NCI-H748 treated with DMSO at 0.1 percent for 48 hours (cell line): ENCODE measurements at regions not wholly inside any gene's neighbourhood (a gene's known extent, or its start where the extent isn't known, plus 50 kb on each side); places are given as distances from the start of the nearest gene placed in this dataset.
"Not testable (repeated sequence)": the region's sequence is repeated elsewhere in the genome, so short reads cannot be mapped to it uniquely, and the experiment has no call there.

Experiments used
- DNase-seq: peaks from one replicate; lab custom pipeline; 2025; lab: John Stamatoyannopoulos, UW

DNA sequence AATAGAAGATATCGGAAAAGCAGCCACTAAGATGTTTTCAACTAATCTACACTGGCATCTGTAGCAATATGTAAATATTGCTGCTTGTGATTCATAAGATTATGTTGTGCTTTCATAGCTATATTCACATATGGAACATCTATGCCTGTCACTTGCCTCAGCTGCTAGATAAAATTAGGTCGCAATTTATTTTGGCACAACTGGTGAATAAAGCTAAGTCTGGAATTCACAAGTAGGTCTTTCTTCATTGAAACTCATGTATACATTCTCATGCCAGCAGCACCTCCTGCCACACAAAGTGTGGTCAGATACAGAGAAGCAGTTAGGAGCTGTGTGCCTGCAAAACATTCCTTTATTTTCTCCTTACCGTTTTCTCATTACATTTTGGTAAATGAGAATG, 543.3 kb upstream of the CHORDC1 start:
- no peak for DNase-seq

DNA sequence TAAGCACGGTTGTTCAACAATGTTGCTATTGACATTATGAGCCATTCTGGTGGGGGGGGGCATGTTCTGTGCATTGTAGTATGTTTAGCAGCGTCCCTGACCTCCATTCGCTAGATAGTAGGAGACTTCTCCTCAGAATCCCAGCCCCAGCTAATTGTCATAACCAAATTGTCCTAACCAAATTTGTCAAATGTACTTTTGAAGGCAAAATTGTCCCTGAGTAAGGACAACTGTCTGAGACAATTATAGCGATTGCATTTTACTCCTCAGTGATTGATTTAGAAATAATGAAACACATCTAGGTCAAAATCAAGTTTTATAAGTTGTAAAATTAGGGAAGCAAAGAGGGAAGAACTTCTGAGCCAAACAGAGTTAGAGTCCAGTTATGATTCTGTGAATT, 541.8 kb upstream of the CHORDC1 start:
- no peak for DNase-seq

DNA sequence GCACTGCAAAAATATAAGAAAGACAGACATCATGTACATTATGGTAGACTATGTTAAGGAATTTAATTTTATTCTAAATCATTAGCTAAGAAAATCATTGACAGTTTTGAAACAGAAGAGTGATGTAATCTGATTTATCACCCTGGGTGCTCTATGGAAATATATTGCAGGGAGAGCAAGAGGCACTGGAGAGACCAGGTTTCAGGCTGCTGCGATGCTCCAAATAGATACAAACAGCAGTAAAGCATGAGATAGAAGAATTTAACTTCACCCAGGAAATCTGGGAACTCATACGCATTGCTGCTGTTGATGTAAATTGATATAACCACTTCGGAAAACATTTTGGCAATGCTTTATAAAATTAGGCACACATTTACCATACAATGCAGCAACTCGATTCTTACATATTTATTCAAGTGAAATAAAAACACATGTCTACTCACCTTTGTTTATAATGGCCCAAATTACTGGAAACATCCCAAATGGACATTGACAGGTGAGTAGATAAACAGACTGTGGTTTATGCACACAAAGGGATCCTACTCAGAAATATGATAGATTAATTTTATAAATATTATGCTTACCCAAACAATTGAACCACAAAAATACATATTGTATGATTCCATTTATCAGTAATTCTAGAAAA, 535.1 kb upstream of the CHORDC1 start:
- DNase-seq: peak; percentile 39

DNA sequence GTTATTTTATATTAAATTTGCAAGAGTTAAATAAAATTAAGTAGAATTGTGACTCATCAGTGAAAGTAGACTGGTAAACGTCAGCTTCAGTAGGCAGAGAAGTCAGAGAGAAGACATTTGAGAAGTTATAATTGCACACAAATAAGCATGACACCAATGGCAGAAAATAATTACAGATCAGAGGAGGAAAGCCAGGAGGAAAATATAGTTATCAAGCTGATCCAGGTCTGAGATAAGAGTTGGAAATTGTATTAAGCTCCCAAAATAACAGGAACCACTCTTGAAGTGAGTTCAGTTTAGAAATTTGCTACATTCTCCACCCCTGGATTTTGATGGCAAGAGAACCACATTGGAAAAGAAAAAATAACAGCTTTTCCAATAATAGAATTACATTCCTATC, 533.8 kb upstream of the CHORDC1 start:
- DNase-seq: no peak

DNA sequence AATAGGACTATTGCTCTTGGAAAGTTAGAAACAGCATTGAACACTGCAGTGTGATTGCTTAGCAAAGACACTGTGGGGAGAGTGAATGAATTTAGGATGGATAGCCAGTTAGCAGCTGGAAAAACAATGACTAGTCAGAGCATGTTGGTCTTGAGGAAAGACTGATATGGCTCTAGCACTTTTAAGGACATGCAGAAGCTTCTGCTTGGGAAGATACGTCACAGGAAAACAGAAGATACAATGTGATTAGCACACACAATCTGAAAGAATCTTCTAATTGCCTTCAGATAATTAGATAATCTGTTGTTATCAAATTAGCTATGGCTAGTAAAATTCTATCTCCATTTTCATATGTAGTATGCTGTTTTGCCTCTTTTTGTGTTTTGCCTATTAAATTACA, 530.7 kb upstream of the CHORDC1 start:
- no peak for DNase-seq

DNA sequence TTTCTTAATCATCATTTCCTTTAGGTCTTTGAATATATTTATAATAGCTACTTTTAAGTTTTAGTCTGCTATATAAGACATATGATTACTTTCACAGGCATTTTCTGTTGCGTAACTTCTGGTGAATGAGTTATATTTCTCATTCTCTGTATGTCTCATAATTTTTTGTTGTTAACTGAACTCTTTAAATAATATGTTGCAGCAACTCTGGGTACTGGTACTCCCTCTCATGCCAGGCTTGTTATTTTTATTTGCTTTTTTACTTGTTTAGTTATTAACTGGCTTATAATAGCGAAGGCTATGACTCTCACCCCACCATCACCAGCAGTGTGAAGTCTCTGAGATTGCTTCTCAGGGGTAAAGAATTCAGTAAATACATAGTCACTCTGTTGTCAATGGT, 524.2 kb upstream of the CHORDC1 start:
- no peak for DNase-seq

DNA sequence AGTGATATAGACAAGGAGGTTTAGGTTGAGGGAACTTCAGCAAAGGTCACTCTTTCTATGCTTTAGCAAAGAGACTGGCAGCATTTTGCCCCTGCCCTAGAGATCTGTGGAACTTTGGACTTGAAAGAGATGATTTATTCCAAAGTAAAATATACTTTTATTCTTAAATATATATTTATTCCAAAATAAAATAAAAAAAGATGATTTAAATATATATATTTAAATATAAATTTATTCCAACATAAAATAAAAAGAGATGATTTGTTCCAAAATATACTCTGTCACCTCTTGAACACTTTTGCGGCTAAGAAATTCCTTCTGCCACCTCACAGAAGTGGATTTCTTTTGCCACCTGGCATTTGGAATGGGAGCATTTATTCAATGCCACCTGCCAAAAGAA, 521.3 kb upstream of the CHORDC1 start:
- DNase-seq: no peak

DNA sequence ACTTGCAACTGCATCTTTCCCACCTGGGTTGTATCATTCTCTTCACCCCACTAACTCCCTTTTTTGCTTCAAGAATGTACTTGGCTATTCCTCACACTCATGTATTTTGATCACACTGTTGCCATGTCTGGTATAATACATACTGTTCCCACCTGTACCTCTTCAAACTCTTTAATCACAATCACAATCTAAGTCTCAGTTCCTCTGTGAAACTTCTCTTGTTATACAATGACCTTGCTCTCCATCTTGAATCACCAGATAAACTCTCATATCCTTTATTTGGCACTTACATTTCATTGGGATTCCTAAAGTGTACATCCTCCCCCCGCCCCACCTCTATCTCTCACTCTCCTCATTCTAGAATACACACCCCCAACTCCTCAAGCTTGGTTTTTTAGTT, 516.0 kb upstream of the CHORDC1 start:
- no peak for DNase-seq

DNA sequence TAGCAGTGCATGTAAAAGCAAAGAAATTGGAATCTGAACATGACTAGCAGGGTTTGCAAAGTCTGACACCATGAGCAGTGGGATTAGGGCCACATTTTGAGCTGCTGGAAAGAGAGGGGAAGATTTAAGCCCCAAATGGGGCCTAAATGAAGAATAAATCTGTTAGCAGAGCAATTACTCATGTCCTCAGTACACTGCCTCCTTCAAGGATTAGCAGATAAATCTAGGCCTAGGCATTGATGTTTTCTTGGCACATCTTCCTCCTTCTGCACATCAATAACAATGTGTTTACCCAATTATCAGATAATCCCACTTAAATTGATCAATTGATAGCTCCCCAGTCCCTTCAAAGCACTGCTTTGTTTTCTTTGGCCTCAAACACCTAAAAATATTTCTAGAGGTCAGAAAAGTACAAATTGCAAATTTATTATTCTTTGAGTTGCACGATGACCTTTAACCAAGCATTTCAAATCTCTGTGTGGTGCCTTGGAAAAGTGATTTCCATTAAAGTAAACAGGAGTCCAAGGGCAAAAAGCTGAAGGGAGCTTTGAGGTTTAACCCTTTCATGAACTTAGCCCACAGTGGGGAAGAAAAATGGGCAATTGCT, 514.7 kb upstream of the CHORDC1 start:
- no peak for DNase-seq

DNA sequence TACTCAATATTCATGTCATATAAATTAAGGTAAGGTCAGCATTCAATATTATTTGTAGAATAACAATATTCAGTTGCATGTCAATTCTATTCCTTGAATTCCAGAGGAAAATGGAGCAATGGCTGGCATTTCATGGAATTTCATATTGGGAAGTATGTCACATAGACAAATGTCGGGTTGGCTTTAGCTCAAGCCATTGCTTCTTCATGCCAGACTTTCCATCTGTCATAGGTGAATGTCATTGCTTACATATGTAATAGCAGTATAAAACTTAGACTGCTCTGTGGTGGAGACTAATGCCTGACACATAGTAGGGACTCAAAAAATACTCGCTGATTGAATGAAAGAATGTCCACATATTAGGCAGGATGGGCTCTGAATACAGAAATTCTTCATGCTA, 509.6 kb upstream of the CHORDC1 start:
- no peak for DNase-seq

DNA sequence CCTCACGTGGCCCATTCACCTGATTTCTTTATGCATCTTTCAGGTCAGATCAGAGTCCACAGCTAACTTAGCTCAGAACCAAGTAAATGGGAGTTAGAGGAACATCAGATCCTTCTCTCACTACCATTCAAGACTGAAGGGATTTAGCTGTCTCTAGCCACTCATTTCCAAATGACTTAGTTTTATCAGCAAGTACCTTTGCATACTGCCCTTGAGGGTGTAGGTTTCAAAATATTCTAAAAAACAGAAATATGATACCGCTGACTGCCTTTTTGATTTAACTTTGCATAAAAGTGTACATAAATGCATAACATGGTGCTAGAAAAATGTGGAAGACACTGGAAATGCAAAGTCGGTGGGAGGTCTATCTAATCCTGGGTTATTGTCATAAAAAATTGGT, 500.6 kb upstream of the CHORDC1 start:
- no peak for DNase-seq

DNA sequence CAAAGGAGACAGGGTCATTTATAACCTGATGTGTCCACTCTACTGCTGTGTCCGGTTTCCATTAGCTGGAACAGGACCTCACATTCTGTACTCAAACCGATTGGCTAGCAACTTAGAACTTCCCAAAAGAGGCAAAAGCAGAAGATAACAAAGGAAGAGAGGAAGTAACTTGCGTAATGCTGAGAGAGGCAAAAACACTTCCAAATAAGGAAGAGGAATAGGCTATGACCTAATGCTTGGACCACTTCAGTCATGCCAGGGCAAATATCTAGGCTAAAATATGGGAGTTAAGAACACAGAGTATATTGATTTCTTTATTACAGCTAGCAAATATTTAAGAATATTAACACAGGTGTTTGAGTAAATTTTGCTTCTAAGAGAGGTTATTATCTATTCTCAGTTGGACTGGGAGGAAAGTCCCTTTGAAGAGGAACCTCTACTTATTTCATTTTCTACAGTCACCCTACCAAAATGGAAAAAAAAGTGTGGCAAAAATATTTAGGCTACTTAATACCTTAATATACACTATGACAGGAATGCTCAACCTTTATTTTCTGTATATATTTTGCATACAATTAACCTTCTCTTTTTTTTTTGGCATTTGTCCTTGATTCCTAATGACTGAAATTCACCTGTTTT, 499.8 kb upstream of the CHORDC1 start:
- DNase-seq: no peak

DNA sequence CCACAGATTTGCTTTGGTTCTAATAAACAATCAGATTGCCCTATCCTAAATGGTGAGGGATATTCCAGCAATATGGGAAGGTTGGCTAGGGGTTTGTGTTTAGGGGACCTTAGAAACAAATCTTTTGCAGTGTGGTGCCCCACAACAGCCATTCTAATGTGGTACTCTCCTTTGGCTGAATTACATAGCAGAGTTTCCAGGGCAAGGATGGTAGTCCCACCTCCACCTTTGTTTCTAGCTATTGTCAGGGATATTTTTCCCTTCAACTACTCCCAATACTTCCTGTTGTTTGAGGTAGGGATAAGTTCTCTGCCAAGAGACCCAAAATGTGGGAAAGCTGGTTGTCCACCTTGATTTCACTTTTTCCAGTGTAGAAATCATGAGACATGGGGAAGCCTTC, 494.7 kb upstream of the CHORDC1 start:
- no peak for DNase-seq

DNA sequence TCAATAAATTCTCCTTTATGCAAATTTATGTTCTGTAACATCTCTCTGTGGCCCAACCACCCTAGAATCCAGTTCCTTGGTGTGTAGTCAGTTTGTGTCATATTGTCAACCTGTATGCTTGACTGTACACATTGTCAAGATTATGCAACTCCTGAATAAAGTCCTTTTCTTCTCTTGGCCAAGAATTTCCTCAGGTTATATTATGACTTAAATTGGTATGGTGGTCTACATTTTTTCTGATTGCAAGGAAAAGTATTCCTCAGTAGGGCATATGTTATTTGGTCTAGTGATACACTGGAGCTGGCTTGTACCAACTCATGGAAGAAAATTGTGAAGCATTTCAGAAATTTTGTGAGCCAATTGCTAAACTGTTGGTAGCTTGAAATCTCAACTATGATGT, 482.8 kb upstream of the CHORDC1 start:
- DNase-seq: no peak

DNA sequence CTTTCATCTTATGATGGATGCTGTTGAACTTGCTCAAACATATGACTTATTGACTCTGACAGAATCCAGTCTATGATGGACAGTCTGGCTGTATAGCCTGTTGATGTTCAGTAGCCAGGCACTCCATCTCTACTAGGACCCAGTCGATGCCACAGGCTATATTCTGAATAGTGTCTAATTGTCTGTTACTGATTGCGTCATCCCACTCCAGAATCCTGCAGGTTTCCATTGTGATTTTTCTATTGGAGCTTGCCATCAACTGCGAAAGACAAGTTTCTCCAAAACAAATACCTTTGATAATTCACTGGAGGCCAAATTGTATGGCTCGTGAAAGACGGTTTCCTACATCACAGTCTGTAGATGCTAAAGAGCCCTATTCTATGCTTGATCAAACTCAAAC, 481.7 kb upstream of the CHORDC1 start:
- no peak for DNase-seq

DNA sequence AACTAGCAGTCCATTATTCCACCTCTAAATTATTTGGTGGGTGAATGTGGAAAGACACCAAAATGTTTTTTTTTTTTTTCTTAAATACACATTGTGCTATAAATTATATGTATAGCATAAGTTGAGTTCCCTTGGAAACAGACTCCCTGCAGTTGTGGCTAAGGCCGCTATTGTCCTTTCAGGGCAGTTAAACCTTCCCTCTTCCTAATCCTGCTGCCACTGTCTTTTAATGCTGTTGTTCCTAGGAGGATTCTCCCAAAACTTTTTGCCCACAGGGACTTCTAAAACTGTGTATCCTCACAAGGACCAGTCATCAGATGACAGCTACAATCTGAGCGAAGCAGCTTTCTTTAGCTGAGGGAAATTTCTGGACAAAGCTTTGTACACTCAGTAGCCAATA, 478.9 kb upstream of the CHORDC1 start:
- no peak for DNase-seq

DNA sequence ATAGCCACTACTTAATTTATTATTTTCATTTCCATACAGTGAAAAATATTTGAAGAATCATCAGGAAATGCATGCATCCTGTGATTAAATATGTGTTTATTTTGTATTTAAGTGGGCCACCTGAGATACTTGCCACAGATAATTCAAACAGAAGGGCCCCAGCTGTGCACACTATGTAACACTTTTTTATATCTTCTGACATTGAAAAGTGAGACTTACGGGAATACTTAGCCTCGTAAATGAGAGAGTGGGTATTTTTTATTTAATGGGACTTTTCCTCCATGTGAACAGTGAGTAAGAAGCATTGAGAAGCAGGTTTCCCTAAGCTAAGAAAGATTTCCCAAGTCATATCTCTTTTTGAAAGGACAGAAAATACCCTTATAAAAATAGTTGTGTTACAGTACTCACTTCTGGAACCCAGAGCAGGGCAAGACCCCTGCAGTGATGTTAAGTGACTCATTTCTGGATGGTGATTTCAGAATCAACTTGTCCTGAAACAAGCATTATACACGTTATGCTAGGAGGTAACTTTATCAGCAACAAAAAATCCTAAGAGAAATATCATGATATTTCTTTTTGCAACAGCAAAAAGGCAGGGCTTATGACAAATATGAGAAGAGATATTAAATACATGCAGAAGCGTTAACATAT, 478.1 kb upstream of the CHORDC1 start:
- peak; percentile 17 for DNase-seq

DNA sequence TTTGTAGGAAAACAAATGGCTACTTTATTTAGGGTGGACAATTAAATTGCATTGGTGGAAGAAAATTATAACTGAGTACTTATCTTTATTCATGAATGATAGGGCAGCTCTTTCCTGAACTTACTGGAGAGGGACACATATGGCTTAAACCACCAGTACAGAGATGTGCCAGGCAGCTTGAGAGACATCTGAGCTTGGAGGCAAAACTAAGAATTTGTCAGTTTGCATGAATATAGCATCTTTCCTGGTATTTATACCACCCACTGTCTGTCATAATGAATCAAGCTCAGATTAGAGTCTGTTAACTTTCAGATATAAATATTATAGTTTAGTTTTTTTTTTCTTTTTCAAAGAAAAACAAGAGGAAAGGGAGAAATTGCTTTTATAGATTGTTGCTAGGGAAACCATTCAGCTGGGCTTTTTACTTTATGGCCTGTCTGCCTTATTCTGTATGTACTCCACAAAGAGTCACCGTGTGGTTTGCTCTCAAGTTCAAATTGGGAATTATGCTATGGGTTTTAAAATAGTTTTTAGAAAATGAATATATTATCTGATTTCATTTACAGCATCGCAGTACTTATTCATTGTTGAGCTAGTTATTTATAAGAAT, 477.0 kb upstream of the CHORDC1 start:
- DNase-seq: no peak

DNA sequence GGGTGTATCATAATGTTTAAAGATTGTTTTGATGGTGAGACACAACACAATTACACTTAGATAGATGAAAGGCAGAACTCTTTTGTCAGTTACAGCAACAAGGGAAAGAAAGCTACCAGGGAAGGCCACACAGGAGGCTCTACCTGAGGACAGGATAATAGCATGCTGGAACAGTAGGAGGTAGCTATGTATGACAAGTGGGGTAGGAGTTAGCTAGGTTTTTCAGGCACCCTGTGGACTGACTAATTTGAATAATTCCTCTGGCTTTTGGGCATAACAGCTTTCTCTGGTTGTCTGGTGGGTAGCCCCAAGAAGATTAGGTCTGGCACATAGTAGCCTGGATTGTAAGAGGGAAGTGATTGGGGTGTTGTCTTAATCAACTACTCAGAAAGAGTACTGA, 475.4 kb upstream of the CHORDC1 start:
- no peak for DNase-seq

DNA sequence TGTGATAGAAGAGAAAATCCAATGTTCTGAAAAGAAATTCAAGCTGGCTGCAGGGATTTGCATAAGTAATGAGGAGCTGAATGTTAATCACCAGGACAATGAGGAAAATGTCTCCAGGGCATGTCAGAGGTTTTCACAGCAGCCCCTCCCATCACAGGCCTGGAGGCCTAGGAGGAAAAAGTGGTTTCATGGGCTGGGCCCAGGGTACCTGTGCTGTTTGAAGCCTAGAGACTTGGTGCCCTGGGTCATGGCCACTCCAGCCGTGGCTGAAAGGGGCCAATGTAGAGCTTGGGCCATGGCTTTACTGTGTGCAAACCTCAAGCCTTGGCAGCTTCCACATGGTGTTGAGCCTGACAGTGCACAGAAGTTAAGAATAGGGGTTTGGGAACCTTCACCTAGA, 452.6 kb upstream of the CHORDC1 start:
- not testable (repeated sequence) for DNase-seq

DNA sequence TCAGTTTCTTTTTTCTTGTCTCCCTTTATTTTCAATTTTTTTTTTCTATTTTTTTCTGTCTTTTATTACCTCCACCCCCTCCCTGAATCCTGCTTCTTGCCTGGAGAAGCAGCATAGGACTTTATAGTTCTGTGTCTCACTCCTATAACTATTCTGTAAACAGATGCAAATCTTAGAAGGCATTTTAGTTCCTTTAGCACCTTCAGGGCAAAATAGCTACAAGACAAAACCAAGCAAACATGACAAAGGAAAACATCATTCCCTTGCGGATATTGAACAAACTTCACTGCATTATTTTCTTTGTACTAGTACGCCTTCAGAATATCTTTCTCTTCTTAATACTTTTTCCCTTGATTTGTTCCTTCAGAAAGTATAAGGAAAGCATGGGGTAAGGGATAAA, 446.2 kb upstream of the CHORDC1 start:
- DNase-seq: no peak

DNA sequence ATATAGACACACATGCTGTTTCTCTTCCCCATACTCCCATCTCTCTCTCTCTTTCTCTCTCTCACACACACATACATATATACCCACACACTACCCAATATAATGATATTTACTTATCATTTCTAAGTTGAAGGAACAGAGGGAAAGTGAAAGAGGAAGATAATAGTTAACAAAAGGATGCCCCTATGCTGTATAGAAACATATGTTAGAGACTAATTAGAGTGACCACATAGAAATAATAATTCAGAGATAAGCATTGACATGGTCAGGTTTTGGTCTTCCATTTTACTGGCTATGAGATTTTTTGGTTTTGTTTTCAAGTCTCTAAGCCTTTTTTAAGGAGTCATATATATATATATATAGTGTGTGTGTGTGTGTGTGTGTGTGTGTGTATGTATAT, 445.7 kb upstream of the CHORDC1 start:
- no peak for DNase-seq

DNA sequence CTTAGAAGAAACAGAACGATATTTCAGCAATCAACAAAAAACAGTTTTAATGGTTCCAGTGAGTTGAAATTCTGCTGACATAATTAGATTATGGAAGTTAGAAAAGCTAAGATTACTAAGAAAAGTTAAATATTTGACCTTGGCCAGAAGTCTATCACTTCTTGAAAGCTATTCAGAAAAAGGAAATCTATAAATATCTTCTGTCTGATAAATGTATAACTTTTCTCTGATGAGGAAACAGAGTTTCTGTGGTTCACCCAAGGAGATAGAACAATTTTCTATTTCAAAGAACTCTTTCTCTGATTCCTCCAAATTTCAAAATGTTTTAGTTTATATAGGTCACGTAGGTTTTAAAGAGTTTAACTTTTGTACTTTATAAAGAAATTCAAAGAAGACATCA, 438.4 kb upstream of the CHORDC1 start:
- DNase-seq: no peak
